Suppressor macrophage treated with lipopolysaccharide for 4 hours (primary cell): ENCODE measurements at regions not wholly inside any gene's neighbourhood (a gene's known extent, or its start where the extent isn't known, plus 50 kb on each side); places are given as distances from the start of the nearest gene placed in this dataset.
"Not testable (repeated sequence)": the region's sequence is repeated elsewhere in the genome, so short reads cannot be mapped to it uniquely, and the experiment has no call there.

Experiments used
- DNase-seq: peaks from one replicate; pipeline ENCODE4 v3.0.0-alpha.2; 2020

GRCh38 chr4:171521726-171522125, 291.5 kb upstream of the GALNTL6 start:
- no peak for DNase-seq

GRCh38 chr4:171519457-171519856, 293.7 kb upstream of the GALNTL6 start:
- no peak for DNase-seq

GRCh38 chr4:171517883-171518282, 295.3 kb upstream of the GALNTL6 start:
- no peak for DNase-seq

- no peak for DNase-seq
These were observed 296.5 kb upstream of the GALNTL6 start for GRCh38 chr4:171516694-171517093.

GRCh38 chr4:171484681-171485080, 328.5 kb upstream of the GALNTL6 start:
- DNase-seq = no peak

- DNase-seq = no peak
These were observed 335.0 kb upstream of the GALNTL6 start for GRCh38 chr4:171478181-171478580.

- not testable (repeated sequence) for DNase-seq
These were observed 338.1 kb upstream of the GALNTL6 start for GRCh38 chr4:171475111-171475510.

- DNase-seq = no peak
These were observed 340.0 kb upstream of the GALNTL6 start for GRCh38 chr4:171473155-171473554.

- no peak for DNase-seq
These were observed 341.0 kb upstream of the GALNTL6 start for GRCh38 chr4:171472230-171472629.

- no peak for DNase-seq
These were observed 348.7 kb upstream of the GALNTL6 start for GRCh38 chr4:171464499-171464898.

GRCh38 chr4:171461191-171461590, 352.0 kb upstream of the GALNTL6 start:
- DNase-seq = no peak

GRCh38 chr4:171448919-171449481, 364.2 kb upstream of the GALNTL6 start:
- no peak for DNase-seq

- DNase-seq = no peak
These were observed 364.8 kb upstream of the GALNTL6 start for GRCh38 chr4:171448358-171448757.

GRCh38 chr4:171441300-171441941, 371.8 kb upstream of the GALNTL6 start:
- no peak for DNase-seq

- DNase-seq = no peak
These were observed 379.5 kb upstream of the GALNTL6 start for GRCh38 chr4:171433674-171434073.

GRCh38 chr4:171432536-171432935, 380.7 kb upstream of the GALNTL6 start:
- DNase-seq = no peak

GRCh38 chr4:171430495-171430894, 382.7 kb upstream of the GALNTL6 start:
- DNase-seq = no peak

GRCh38 chr4:171397175-171397574, 416.0 kb upstream of the GALNTL6 start:
- no peak for DNase-seq

- no peak for DNase-seq
These were observed 422.6 kb upstream of the GALNTL6 start for GRCh38 chr4:171390626-171391025.

- DNase-seq = no peak
These were observed 434.9 kb upstream of the GALNTL6 start for GRCh38 chr4:171378323-171378722.

- DNase-seq = no peak
These were observed 436.5 kb upstream of the GALNTL6 start for GRCh38 chr4:171376724-171377123.

- no peak for DNase-seq
These were observed 459.7 kb upstream of the GALNTL6 start for GRCh38 chr4:171353535-171353934.

GRCh38 chr4:171348090-171348489, 465.1 kb upstream of the GALNTL6 start:
- DNase-seq = no peak

GRCh38 chr4:171342646-171343045, 470.6 kb upstream of the GALNTL6 start:
- DNase-seq = no peak

GRCh38 chr4:171340258-171340657, 472.9 kb upstream of the GALNTL6 start:
- no peak for DNase-seq
